ENCODE measurements at regions not wholly inside any gene's neighbourhood (a gene's known extent, or its start where the extent isn't known, plus 50 kb on each side); places are given as distances from the start of the nearest gene placed in this dataset.

GRCh38 chr9:90035471-90035870 is 430.7 kb downstream of the GADD45G start:
- TF ChIP-seq, protein P1, sequence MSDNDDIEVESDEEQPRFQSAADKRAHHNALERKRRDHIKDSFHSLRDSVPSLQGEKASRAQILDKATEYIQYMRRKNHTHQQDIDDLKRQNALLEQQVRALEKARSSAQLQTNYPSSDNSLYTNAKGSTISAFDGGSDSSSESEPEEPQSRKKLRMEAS (IDR thresholded peaks at IDR 0.05) = no peak
- no peak for TF ChIP-seq TEAD4 (IDR thresholded peaks at IDR 0.05)

DNA sequence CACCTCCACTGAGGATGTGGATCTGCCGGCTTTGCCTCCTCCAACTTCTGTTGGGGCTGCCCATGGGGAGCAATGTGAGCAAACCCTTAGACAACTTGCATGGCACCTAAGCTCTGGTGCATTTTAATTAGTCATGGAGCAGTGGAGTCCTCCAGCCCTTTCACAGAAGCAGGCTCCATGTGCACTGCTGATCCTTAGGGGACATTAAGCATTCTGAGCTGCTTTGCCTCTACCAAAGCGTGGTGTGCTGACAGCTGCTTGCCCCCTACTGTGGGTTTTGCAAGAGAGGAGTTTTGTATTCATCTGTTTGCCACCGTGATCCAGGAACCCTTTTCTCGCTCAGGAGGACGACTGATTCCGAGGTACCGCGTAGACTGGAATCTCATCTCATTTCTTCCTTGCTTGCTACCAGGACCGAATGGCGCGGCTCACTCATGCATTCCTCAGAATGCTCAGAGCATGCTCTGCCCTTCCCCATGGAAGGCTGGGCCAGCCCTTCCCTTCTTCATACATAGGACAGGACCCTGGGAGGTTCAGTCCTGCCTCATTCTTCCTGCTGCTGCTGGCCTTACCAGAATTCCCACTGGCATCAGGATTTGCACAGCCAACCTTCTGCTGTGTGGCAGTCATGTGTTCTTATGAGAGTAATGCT is 432.5 kb downstream of the GADD45G start:
- no peak for TF ChIP-seq TCF12 (IDR thresholded peaks at IDR 0.05; ENCODE audit: low read depth)
- TF ChIP-seq ZBTB7A (IDR thresholded peaks at IDR 0.05; ENCODE audit: low read depth) = no peak
- TF ChIP-seq CEBPB (IDR thresholded peaks at IDR 0.05) = no peak
- TF ChIP-seq, protein P2, sequence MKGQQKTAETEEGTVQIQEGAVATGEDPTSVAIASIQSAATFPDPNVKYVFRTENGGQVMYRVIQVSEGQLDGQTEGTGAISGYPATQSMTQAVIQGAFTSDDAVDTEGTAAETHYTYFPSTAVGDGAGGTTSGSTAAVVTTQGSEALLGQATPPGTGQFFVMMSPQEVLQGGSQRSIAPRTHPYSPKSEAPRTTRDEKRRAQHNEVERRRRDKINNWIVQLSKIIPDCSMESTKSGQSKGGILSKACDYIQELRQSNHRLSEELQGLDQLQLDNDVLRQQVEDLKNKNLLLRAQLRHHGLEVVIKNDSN (IDR thresholded peaks at IDR 0.05) = no peak
- TF ChIP-seq, protein P1 (IDR thresholded peaks at IDR 0.05) = no peak
- TF ChIP-seq TAF1 (IDR thresholded peaks at IDR 0.05; ENCODE audit: low read depth) = no peak
- no peak for TF ChIP-seq TEAD4 (IDR thresholded peaks at IDR 0.05)
- TF ChIP-seq, protein P3, sequence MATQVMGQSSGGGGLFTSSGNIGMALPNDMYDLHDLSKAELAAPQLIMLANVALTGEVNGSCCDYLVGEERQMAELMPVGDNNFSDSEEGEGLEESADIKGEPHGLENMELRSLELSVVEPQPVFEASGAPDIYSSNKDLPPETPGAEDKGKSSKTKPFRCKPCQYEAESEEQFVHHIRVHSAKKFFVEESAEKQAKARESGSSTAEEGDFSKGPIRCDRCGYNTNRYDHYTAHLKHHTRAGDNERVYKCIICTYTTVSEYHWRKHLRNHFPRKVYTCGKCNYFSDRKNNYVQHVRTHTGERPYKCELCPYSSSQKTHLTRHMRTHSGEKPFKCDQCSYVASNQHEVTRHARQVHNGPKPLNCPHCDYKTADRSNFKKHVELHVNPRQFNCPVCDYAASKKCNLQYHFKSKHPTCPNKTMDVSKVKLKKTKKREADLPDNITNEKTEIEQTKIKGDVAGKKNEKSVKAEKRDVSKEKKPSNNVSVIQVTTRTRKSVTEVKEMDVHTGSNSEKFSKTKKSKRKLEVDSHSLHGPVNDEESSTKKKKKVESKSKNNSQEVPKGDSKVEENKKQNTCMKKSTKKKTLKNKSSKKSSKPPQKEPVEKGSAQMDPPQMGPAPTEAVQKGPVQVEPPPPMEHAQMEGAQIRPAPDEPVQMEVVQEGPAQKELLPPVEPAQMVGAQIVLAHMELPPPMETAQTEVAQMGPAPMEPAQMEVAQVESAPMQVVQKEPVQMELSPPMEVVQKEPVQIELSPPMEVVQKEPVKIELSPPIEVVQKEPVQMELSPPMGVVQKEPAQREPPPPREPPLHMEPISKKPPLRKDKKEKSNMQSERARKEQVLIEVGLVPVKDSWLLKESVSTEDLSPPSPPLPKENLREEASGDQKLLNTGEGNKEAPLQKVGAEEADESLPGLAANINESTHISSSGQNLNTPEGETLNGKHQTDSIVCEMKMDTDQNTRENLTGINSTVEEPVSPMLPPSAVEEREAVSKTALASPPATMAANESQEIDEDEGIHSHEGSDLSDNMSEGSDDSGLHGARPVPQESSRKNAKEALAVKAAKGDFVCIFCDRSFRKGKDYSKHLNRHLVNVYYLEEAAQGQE (IDR thresholded peaks at IDR 0.05; ENCODE audit: low read depth) = no peak
- no peak for TF ChIP-seq YY1 (IDR thresholded peaks at IDR 0.05; ENCODE audit: low read depth)
- no peak for TF ChIP-seq CREB1 (IDR thresholded peaks at IDR 0.05; ENCODE audit: low read depth)

- TF ChIP-seq CREB1 (IDR thresholded peaks at IDR 0.05; ENCODE audit: low read depth) (no peak), EGR1 (IDR thresholded peaks at IDR 0.05) (no peak)
- TF ChIP-seq, protein P1 (IDR thresholded peaks at IDR 0.05) = no peak
Observed at GRCh38 chr9:90038763-90039162, 434.0 kb downstream of the GADD45G start.

DNA sequence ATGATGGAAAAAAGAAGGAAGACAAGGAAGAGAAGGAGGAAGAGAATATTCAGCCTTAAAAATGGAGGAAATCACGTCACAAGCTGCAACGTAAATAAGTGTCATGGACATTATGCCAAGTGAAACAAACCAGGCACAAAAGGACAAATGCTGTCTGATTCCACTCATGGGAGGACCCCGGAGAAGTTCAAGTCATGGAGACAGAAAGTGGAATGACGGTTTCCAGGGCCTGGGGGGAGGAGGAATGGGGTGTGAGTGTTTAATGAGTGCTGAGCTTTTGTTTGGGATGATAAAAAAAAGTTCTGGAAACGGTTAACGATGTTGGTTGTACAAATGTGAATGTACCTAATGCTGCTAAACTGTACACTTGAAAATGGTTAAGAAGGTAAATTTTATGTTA is 439.5 kb downstream of the GADD45G start:
- TF ChIP-seq TCF12 (IDR thresholded peaks at IDR 0.05; ENCODE audit: low read depth) = no peak
- TF ChIP-seq FOXM1 (IDR thresholded peaks at IDR 0.05; ENCODE audit: borderline replicate concordance, low read depth) = no peak
- TF ChIP-seq RAD21 (IDR thresholded peaks at IDR 0.05; ENCODE audit: low read depth) = no peak
- no peak for TF ChIP-seq YY1 (IDR thresholded peaks at IDR 0.05; ENCODE audit: low read depth)
- no peak for TF ChIP-seq CREB1 (IDR thresholded peaks at IDR 0.05; ENCODE audit: low read depth)
- TF ChIP-seq EP300 (IDR thresholded peaks at IDR 0.05; ENCODE audit: borderline replicate concordance) = no peak
- no peak for TF ChIP-seq EGR1 (IDR thresholded peaks at IDR 0.05)
- TF ChIP-seq TEAD4 (IDR thresholded peaks at IDR 0.05) = no peak
- TF ChIP-seq NFIC (IDR thresholded peaks at IDR 0.05) = no peak
- TF ChIP-seq, protein P1 (IDR thresholded peaks at IDR 0.05) = no peak
- no peak for TF ChIP-seq CEBPB (IDR thresholded peaks at IDR 0.05)

DNA sequence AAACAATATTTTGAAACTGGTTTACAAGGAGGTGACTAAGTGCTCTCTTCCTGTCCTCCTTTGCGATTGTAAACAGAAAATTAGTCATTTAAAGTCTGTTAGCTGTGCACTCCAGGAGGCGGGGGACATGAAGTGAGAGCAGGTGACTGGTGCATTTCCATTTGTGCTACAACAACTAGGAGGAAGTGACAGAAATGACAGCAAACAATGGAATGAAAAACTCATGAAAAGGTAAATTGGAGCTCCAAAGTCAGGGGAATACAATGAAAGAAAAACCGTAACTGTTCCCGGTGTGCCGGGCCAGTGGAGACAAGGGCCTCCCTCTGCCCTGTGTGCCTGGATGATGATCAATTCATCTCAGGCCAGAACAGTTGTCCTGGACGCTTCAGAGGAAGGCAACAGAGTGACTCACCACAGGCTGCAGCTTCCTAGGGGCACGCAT is 439.9 kb downstream of the GADD45G start:
- TF ChIP-seq, protein P2 (IDR thresholded peaks at IDR 0.05) = no peak
- TF ChIP-seq TEAD4 (IDR thresholded peaks at IDR 0.05) (no peak), RAD21 (IDR thresholded peaks at IDR 0.05; ENCODE audit: low read depth) (no peak), CEBPB (IDR thresholded peaks at IDR 0.05) (no peak), FOXM1 (IDR thresholded peaks at IDR 0.05; ENCODE audit: borderline replicate concordance, low read depth) (no peak), TAF1 (IDR thresholded peaks at IDR 0.05; ENCODE audit: low read depth) (no peak), NFIC (IDR thresholded peaks at IDR 0.05) (no peak), EGR1 (IDR thresholded peaks at IDR 0.05) (no peak), TCF12 (IDR thresholded peaks at IDR 0.05; ENCODE audit: low read depth) (no peak), YY1 (IDR thresholded peaks at IDR 0.05; ENCODE audit: low read depth) (no peak), CREB1 (IDR thresholded peaks at IDR 0.05; ENCODE audit: low read depth) (no peak), EP300 (IDR thresholded peaks at IDR 0.05; ENCODE audit: borderline replicate concordance) (no peak), ZBTB7A (IDR thresholded peaks at IDR 0.05; ENCODE audit: low read depth) (no peak)
- TF ChIP-seq, protein P1 (IDR thresholded peaks at IDR 0.05) = no peak
- TF ChIP-seq, protein P3 (IDR thresholded peaks at IDR 0.05; ENCODE audit: low read depth) = no peak
